ENCODE measurements at regions not wholly inside any gene's neighbourhood (a gene's known extent, or its start where the extent isn't known, plus 50 kb on each side); places are given as distances from the start of the nearest gene placed in this dataset.

DNA sequence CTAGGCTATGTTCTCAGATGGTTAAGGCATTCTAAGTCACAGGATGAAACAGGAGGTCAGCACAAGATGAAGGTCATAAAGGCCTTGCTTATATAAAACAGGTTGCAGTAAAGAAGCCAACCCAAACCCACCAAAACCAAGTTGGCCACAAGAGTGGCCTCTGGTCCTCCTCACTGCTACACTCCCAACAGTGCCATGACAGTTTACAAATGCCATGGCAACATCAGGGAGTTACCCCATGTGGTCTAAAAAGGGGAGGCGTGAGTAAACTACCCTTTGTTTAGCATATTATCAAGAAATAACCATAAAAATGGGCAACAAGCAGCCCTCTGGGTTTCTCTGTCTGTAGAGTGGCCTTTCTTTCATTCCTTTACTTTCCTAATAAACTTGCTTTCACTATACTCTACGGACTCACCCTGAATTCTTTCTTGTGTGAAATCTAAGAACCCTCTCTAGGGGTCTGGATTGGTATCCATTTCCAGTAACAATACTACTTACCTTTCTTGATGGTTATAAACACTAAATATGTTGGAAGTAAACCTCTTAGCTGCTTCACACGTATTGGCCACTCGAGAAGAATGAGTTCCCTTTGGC lies 1237.9 kb downstream of the FAM181B start:
- no peak for DNase-seq

- no peak for DNase-seq
Measured at GRCh38 chr11:81494431-81494830, 1239.2 kb downstream of the FAM181B start.

DNA sequence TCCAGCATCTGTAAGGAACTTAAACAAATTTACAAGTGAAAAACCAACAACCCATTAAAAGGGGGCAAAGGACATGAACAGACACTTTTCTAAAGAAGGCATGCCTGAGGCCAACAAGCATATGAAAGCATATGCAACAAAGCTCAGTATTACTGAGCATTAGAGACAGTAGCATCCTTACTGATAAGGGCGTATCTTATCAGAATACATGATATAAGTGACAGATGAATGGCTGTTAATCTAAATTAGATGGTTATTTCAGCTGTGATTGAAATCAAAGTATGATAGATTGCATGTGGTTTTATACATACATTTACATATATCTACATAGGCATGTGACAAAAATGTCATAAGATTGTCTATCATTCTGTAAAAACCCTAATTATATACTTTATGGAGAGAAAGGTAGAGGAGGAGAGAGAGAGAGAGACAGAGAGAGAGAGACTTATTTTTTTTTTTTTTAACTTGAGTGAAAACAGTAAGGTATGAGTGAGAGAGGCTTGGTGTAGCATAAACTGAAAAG lies 1240.7 kb downstream of the FAM181B start:
- DNase-seq = no peak

GRCh38 chr11:81487109-81487508 lies 1246.6 kb downstream of the FAM181B start:
- no peak for DNase-seq

GRCh38 chr11:81484196-81484595 lies 1249.5 kb downstream of the FAM181B start:
- no peak for DNase-seq

DNA sequence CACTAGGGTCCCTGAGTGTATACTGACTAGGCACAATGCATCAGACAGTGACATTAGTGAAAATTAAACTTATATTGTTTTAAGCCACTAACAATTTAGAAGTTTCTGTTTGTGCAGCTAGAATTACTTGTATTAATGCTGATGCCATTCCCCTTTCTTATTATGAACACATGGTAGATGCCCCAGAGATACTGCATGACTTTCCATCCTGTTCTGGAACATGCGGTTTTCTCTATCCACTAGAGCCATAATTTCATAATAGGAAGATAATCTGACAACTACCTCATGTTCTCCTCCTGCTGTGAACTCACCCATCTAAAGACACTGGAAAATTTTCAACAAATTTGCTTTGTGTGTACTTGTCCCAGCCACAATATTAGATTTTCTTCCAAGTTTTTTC lies 1256.4 kb downstream of the FAM181B start:
- no peak for DNase-seq

- DNase-seq = no peak
Measured at GRCh38 chr11:81476345-81476744, 1257.3 kb downstream of the FAM181B start.

- DNase-seq = no peak
Measured at GRCh38 chr11:81472646-81473045, 1261.0 kb downstream of the FAM181B start.

GRCh38 chr11:81470446-81470845 lies 1263.2 kb downstream of the FAM181B start:
- DNase-seq = no peak

DNA sequence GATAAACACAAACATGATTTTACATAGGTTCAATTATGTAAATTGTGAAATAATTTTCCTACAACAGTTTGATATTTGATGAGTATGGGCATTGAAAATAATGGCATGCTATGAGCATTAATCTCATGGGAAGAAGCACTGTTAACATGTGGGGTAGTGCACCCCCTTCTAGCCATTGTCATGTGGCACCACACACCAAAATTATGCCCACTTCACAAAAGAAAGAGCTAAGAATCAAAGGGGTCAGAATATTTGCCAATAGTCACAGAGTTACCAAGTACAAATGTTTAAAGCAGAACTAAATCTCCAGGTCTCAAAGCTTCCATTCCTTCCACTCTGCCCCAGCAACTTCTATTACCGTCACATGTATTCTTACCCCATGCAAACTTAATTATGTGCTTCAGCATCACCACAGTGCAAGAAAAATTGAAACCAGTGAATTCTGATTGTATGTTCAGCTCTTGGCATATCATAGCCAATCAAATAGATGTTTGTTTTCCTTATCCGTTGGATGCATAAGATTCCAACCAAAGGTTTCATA lies 1273.8 kb downstream of the FAM181B start:
- DNase-seq = no peak

GRCh38 chr11:81449588-81450156 lies 1284.0 kb downstream of the FAM181B start:
- no peak for DNase-seq

DNA sequence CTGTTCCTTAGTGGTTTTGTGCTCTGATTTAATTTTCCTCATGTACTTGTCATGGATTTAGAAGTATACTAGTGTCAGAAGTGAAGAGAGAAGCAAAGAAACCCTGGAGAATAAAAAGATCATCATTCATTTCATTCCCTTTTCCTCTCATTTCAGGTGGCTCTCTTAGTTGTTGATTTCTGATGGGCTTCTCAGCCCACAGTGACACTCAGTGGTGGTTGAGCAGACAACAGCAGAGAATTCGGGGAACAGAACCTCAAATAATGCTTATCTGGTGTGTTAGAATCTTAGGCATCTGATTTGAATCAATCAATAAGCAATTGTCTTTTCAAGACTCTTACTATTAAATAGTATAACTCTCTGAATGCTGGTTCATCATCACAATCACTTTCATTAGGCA lies 1289.4 kb downstream of the FAM181B start:
- no peak for DNase-seq

- no peak for DNase-seq
Measured at GRCh38 chr11:81432333-81432732, 1301.3 kb downstream of the FAM181B start.

DNA sequence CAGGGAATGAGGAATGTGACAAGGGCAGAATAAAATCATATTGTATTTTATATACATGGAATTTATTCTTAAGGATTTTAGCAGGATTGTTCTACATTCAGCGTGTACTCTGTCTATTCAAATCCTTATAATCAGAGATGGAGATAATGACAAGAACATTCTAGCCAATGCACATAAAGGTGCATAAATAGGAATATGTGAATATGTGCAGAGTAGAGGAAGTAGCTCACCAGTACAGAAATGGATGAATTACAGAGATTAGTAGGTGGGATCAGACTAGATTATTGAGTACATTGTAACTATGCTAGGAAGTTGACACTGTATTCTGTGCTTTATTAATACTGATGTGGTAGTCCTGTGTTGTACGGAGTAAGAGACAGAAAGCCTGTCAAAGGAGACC lies 1308.8 kb downstream of the FAM181B start:
- DNase-seq = no peak

DNA sequence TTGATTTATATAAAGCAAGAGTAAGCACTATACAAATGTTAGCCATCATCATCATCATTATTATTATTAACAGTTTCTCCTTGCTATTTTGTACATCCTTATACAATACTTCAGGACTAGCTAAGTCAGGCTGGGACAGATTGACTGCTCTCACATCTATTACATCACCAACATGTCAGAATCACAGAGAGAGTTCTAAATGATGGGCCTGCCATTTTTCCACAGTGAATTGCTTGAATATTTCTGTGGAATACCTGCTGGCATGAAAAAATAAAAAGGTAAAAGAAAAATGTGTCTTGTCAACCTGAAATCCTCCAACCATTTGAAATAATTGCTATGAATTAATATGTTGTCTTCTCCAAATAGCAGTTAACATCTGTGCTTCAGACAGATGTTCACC lies 1311.3 kb downstream of the FAM181B start:
- DNase-seq = no peak

- DNase-seq = no peak
Measured at GRCh38 chr11:81421251-81421860, 1312.3 kb downstream of the FAM181B start.

- DNase-seq = no peak
Measured at GRCh38 chr11:81420668-81421250, 1312.9 kb downstream of the FAM181B start.

- DNase-seq = no peak
Measured at GRCh38 chr11:81397316-81397715, 1336.3 kb downstream of the FAM181B start.

DNA sequence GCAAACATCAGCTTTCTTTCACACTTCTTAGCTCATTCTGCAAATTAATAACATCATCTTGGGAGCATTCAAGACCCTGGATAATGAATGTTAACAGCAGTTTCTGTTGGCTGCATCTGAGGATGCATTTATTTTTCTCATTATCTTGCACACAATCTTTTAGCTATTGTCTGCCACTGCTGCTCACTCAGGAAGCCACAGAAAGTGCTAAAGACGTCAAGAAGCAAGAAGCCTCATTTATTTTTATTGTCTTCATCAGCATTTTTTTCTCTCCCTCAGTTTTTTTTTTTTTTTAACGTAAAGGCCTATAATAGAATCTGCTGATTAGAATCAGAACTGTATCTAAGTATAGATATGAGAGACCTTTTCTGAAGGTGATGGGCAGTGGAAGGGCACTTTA lies 1339.4 kb downstream of the FAM181B start:
- no peak for DNase-seq

DNA sequence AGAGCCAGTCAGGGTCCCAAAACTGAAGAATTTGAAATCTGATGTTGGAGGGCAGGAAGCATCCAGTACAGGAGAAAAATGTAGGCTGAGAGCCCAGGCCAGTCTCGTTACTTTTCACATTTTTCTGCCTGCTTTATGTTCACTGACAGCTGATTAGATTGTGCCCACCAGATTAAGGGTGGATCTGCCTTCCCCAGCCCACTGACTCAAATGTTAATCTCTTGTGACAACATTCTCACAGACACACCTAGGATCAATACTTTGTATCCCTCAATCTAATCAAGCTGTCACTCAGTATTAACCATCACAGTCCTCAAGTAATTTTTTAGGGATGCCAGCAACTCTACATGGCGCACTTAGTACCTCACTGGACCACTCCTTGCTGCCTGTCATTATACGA lies 1345.3 kb downstream of the FAM181B start:
- no peak for DNase-seq

DNA sequence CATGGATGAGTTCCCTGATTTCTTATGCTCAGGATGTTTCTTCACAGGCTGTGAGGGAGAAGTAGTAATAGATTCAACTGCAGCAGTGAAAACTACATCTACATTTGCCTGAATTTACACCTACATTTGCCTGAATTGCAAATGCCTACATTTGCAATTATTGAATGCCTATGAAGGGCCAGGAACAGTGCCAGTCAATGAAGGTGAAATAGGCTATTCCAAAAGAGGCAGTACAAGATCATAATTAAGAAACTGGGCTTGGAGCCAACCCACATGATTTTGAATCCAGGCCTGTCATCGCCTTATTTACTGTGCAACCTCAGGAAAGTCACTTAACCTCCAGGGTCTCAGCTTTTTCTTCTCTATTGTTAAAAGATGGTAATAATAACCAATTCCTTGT lies 1353.3 kb downstream of the FAM181B start:
- DNase-seq = no peak

- DNase-seq = no peak
Measured at GRCh38 chr11:81377418-81377817, 1356.2 kb downstream of the FAM181B start.

- no peak for DNase-seq
Measured at GRCh38 chr11:81373986-81374385, 1359.7 kb downstream of the FAM181B start.

DNA sequence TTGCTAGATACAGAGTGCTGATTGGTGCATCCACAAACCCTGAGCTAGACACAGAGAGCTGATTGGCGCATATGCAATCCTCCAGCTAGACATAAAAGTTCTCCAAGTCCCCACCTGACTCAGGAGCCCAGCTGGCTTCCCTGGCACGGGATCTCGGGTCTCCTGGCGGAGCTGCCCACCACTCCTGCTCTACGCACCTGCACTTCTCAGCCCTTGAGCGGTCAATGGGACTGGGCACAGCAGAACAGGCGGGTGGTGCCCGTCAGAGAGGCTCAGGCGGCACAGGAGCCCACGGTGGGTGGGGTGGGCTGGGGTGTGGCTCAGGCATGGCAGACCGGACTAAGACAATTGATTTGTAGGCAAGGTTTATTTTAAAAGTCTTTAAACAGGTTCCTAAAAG lies 1365.5 kb downstream of the FAM181B start:
- DNase-seq = no peak

Data from NCI-H1417 treated with DMSO at 0.1 percent for 48 hours (cell line).